HEK293T (cell line): ENCODE measurements at regions not wholly inside any gene's neighbourhood (a gene's known extent, or its start where the extent isn't known, plus 50 kb on each side); places are given as distances from the start of the nearest gene placed in this dataset.

Experiments used
- ARNT ChIP-seq: fragments of 450-650 bp; IDR thresholded peaks from 2 replicates; pipeline ENCODE4 v1.6.1; 2017; ENCODE audit warnings: mild to moderate bottlenecking
- BHLHE40 ChIP-seq: fragments of 450-650 bp; IDR thresholded peaks from 2 replicates; pipeline ENCODE4 v1.6.1; 2016; ENCODE audit warnings: mild to moderate bottlenecking, moderate library complexity, borderline replicate concordance
- ELF4 ChIP-seq: fragments of 450-650 bp; IDR thresholded peaks from 2 replicates; pipeline ENCODE4 v1.6.1; 2017; ENCODE audit warnings: antibody characterized with exemption
- FOXA1 ChIP-seq: fragments of 450-650 bp; IDR thresholded peaks from 2 replicates; pipeline ENCODE4 v1.6.1; 2016; ENCODE audit warnings: mild to moderate bottlenecking
- FOXM1 ChIP-seq: fragments of 450-650 bp; IDR thresholded peaks from 2 replicates; pipeline ENCODE4 v1.6.1; 2017; ENCODE audit warnings: mild to moderate bottlenecking, borderline replicate concordance
- HDGF ChIP-seq: fragments of 450-650 bp; IDR thresholded peaks from 2 replicates; pipeline ENCODE4 v1.6.1; 2017; ENCODE audit warnings: antibody characterized with exemption, borderline replicate concordance
- L3MBTL2 ChIP-seq: fragments of 450-650 bp; conservative IDR thresholded peaks from 2 replicates; pipeline ENCODE4 v1.6.1; 2016; ENCODE audit warnings: mild to moderate bottlenecking
- NFRKB ChIP-seq: fragments of 450-650 bp; IDR thresholded peaks from 2 replicates; pipeline ENCODE4 v1.6.1; 2016; ENCODE audit warnings: mild to moderate bottlenecking, moderate library complexity
- SP1 ChIP-seq: fragments of 450-650 bp; IDR thresholded peaks from 2 replicates; pipeline ENCODE4 v1.6.1; 2017
- SUZ12 ChIP-seq: fragments of 450-650 bp; IDR thresholded peaks from 2 replicates; pipeline ENCODE4 v1.6.1; 2016; ENCODE audit warnings: mild to moderate bottlenecking
- TARDBP ChIP-seq: fragments of 450-650 bp; IDR thresholded peaks from 2 replicates; pipeline ENCODE4 v1.6.1; 2016
- ZNF384 ChIP-seq: fragments of 450-650 bp; IDR thresholded peaks from 2 replicates; pipeline ENCODE4 v1.6.1; 2016
- TF ChIP-seq, protein P1 (sequence below): fragments of 450-650 bp; IDR thresholded peaks from 2 replicates; pipeline ENCODE4 v1.6.1; 2016

DNA sequence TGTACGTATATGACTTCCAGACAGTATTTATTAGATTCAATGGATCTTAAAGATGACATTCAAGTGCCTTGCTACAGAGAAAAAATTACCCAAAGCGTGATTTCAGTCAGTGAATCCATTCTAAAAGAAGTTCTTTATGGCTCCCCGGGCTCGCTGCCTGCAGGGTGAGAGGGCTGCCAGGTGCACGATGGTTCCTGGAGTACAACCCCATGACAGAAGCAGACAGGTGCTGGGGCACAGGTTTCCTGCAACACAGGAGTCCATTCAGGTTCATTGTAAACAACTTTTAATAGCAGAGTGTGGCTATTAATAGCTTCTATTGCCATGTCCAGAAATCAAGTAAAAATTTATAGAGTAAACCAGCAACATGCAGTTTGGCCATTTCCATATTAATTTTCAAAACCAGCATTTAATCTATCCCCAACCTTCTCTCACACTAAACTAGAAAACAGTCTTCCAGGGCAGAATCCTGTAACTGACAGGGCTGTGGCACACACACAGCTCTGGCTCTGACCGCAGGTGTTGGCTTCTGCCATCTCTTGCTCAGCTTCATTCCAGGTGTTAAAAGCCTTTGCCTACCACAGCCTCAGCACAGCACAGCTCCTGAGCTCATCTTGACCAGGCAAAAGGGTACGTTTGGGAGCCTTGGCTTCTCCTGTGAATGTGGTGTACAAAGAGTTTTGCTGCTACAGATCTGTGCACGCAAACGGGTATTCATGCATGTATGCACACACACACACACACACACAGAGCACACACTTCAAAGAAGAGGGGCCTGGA, 185.9 kb downstream of the MEX3B start:
- TF ChIP-seq SP1 (no peak), FOXM1 (no peak), BHLHE40 (no peak), FOXA1 (no peak), SUZ12 (no peak), ZNF384 (no peak), L3MBTL2 (no peak), TARDBP (no peak), NFRKB (no peak), ELF4 (no peak), HDGF (no peak), ARNT (no peak)
- TF ChIP-seq, protein P1, sequence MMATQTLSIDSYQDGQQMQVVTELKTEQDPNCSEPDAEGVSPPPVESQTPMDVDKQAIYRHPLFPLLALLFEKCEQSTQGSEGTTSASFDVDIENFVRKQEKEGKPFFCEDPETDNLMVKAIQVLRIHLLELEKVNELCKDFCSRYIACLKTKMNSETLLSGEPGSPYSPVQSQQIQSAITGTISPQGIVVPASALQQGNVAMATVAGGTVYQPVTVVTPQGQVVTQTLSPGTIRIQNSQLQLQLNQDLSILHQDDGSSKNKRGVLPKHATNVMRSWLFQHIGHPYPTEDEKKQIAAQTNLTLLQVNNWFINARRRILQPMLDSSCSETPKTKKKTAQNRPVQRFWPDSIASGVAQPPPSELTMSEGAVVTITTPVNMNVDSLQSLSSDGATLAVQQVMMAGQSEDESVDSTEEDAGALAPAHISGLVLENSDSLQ: no peak
